Stimulated activated CD4-positive, alpha-beta T cell treated with anti-CD3 and anti-CD28 coated beads, Interleukin-4, amount 100 ng/mL, for 48 hours (primary cell): ENCODE measurements at regions not wholly inside any gene's neighbourhood (a gene's known extent, or its start where the extent isn't known, plus 50 kb on each side); places are given as distances from the start of the nearest gene placed in this dataset.

Experiments
- DNase-seq, 2 donors: peaks; one replicate each; pipeline ENCODE4 v3.0.0-alpha.2; 2020; ENCODE audit warnings: low read depth in 2 of 2

GRCh38 chr6:105794239-105794638 lies 291.9 kb upstream of the PRDM1 start:
- DNase-seq = no peak

DNA sequence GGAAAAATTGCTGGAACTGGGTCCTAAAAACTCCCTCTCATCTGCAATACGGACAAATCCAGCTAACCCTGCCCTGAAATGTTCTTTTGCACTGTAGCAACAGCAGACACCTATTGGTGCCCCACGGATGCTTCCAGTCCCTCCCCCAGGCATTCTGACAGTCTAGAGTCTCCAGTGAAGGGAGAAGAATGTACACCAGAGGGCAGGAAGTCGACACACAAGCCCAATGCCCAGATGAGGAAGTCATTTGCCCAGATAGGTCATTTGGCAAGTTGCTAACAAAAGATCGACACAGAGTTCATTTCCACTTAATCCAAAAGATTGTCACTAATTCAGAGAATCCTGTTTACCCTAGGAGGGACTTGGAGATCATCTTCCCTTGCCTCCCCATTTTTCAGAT lies 293.0 kb upstream of the PRDM1 start:
- no peak for DNase-seq

DNA sequence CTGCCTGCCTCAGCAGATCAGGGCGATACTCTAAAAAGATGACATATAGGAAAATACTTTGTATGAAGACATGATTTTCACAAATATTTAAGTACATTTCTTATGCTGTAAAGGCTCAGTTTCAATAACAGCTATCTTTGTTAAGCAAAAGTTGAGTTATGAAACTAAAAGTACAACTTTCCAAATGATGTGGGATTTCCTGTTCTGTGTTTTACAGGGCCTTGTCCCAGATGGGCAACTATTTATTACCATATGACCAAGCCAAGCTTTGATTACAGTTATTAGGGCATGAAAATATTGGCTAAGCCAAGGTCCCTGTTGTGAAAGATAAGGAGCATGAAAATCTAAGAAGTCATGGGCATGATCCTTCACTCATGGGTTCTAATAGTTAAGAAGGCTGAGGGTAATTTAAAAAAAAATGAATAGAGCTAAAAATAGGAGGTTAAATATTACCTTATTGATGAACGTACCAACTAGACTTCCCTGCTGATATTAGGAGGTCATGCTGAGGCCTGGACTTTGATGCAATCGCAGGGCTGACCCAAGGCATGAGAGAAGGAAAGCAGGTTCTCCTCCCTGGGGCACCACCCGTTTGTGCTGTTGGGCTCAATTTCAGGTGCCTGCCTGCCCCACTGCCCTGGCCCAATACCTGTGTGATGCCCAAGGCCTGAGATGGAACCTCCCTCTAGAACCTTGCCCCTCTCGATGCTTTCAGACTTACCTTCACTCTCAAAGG lies 294.4 kb upstream of the PRDM1 start:
- no peak for DNase-seq

- no peak for DNase-seq
Observed at GRCh38 chr6:105791179-105791578, 295.0 kb upstream of the PRDM1 start.

DNA sequence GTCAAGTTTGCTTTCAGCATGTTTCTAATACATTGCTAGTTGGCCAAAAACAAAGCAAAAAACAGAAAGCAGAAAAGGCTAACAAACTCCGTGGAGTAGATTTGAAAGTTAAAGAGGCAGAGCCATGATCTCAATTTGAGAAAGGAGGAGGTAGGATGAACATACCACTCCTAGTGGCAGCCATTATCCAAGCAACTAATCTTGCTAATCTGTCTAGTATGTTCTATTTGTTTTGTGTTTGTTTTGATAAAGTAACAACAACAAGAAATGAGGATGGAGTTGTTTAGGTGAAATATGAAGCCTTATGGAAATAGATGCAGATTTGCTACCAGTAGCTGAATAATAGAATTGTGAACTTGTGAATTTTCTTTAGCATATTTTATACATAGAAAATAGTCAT lies 295.5 kb upstream of the PRDM1 start:
- DNase-seq = no peak

DNA sequence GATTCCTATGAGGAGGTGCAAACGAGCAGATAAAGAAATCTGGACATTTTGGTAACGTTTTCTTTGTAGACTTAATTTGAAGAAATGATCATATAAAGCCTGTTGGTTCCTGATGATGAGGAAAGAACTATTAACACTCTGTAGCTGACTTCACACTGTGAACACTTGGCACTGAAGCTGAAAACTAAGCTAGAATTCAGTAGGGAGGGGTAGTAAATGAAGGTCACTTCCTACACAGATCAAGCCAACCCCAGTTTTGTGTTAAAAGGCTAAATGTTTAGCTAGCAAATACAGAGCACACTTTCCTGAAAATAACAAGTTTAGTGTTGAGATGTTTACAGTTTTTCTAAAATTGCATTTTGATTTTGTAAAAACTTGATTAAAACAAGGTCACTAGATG lies 296.2 kb upstream of the PRDM1 start:
- no peak for DNase-seq

DNA sequence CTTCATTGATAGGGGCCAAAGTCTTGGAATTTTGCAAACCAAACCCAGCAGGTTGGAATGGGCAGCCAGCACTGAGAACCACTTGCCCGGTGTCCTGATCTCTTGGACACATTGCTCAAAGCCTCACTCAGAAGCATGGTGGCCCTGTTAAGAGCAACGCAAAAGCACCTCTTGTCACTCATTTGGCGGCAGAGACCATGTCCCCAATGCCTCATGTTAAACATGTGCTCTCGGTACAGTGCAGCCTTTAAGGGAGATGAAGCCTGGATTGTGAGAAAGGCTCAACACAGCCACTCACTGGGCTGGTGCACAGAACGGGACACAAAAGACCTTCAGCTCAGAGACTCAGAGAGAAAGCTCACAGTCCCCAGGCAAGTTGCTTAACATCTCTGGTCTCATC lies 298.4 kb upstream of the PRDM1 start:
- DNase-seq = no peak

DNA sequence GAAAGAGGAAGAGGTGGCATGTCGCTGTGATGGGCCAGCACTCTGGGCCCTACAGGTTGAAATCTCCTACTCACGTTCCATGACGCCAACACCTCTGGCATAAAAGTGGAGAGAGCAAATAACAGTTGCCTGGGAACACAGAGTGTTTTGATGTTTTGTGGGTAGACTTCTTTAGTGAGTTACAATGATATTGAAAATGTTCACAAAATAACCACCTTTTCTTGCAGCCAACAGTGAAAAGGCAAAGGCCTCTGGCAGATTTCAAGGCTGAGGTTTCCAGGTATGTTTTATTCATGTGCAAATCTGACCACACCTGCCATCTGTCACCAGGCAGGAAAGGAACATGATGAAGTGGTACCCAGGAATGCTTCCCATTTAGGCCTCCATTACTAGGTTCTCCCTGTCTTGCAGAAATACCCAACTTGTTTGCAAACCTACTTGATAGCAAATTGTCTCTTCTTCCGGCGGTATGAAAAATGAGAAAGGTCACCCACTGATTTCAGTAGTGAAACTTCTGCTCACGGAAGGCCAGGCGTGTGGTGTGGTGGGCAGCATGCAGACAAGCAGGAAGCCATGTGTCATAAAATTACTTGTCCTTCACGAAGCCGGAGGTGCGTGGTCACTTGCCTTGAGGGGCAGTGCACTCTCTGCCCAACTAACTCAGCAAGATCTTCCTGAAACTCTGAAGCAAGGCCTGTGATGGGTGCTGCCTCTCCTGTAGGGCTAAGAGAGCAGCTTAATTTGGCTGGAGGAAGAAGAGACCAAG lies 299.1 kb upstream of the PRDM1 start:
- no peak for DNase-seq

DNA sequence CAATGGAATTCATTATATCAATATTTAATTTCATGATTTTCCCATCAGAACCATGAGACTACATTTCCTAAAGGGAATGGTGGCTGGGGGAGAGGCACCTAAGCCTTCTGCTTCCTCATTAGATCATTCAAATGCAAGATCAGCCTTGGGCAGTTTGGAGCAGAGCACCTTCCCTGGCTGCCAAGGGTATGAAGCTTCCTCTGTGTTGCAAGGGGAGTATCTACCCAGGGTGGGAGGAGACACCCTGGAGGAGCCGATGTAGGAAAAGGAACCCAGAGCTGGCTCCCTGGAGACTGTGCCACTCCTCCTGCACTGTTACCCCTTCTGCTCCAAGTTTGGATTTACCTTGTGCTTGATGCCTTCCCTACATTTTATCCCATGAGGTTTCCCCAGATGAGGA lies 299.7 kb upstream of the PRDM1 start:
- DNase-seq = no peak

GRCh38 chr6:105785066-105785811 lies 300.9 kb upstream of the PRDM1 start:
- DNase-seq = no peak

DNA sequence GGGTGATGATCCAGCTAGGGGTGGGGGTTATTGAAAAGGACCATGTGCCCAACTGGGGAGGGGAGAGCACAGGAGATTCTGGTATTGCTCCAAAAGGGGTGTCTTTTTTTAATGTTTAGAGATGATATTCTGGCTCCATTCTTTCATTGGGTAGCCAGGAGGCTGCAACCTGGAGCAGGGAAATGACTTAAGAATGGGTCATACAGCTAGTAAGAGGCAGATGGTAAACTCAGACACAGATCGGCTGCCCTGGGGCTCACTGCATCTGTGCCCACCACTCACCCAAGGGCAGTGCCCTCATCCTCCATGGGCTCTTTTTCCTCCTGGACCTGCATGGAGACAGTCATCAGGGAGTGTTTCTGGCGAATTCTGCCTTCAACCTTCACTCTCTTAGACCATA lies 302.0 kb upstream of the PRDM1 start:
- no peak for DNase-seq

GRCh38 chr6:105783333-105783935 lies 302.7 kb upstream of the PRDM1 start:
- no peak for DNase-seq

GRCh38 chr6:105781915-105782314 lies 304.2 kb upstream of the PRDM1 start:
- no peak for DNase-seq

DNA sequence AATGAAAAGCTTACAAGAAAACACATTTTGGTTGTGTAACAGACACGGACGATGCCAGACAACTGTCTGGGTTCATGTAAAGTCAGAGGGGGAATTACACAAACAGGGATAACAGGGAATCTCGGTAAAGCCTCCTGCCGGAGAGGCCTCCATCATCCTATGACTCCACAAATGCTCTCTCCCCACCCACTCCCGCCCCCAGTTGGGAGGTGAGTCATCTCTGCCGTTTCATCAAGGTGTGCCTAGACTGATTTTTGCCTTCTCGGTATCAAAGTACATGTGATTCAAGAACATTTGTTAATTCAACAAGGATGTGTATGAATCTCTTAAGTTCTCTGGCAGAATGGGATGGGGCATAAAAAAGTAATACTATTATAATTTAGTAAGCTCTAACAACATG lies 304.9 kb upstream of the PRDM1 start:
- peak in 1 of 2 donors; percentile 37 for DNase-seq

GRCh38 chr6:105780146-105780860 lies 305.8 kb upstream of the PRDM1 start:
- no peak for DNase-seq

DNA sequence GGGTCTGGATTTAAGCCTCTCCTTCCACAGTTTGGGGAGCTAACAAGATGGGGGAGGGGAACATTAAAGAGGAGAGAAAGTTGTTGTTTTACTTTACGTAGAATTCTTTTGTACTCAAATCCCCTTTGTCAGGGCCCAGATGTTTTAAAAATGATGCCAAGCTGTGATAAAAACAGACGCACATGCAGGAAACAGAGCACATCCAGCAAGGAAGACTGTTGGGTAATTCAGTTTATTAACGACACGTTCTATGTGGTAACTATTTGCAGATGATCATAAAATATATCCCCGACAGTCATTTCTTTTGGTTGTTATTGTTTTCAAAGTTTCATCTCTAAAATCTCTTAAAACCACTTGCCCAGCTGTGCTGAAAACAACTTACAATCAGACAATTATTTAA lies 307.0 kb upstream of the PRDM1 start:
- DNase-seq = no peak

- no peak for DNase-seq
Observed at GRCh38 chr6:105775095-105775494, 311.0 kb upstream of the PRDM1 start.

DNA sequence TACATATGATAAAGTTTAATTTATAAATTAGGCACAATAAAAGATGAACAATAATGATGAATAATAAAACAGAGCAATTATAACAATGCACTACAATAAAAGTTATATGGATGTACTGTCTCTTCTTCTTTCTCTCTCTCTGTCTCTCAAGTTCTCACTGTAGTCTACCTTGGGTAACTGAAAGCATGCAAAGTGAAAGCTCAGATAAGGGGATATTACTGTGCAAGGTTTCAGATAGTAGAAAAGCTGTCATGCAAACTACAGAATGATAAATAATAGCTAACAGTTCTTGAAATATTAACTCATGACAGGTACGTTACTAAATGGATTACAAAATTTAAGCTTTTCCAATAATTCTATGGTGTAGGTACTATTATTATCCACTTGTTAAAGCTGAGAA lies 311.9 kb upstream of the PRDM1 start:
- DNase-seq = no peak

GRCh38 chr6:105771313-105771970 lies 314.7 kb upstream of the PRDM1 start:
- no peak for DNase-seq

GRCh38 chr6:105769987-105770386 lies 316.1 kb upstream of the PRDM1 start:
- no peak for DNase-seq

GRCh38 chr6:105769197-105769596 lies 316.9 kb upstream of the PRDM1 start:
- DNase-seq = no peak
